Panc1 (cell line): ENCODE measurements at regions not wholly inside any gene's neighbourhood (a gene's known extent, or its start where the extent isn't known, plus 50 kb on each side); places are given as distances from the start of the nearest gene placed in this dataset.

Source experiments
- ATAC-seq: fragments of 200-7000 bp; cut with Tn5 transposase; 2 replicates; pipeline ENCODE4 v1.9.1; 2020; ENCODE audit warnings: mild to moderate bottlenecking, moderate library complexity
- BruUV-seq: library from RNA; stranded (reverse); fragments of 400-500 nt; replicated peaks from 2 replicates; lab custom pipeline; 2021; lab: Mats Ljungman, UMichigan
- CTCF ChIA-PET: fragments of 300-600 bp; sonication (Branson Sonifier 250); formaldehyde crosslinking; loops from one replicate; lab custom pipeline; 2022; ENCODE audit warnings: antibody characterized with exemption; lab: Charles Lee
- POLR2A ChIA-PET: fragments of 300-600 bp; sonication (Branson Sonifier 250); formaldehyde crosslinking; loops from one replicate; lab custom pipeline; 2022; ENCODE audit warnings: antibody characterized with exemption; lab: Charles Lee
- DNase-seq: peaks from one replicate; pipeline ENCODE4 v3.0.0-alpha.2; 2010; ENCODE audit warnings: low read depth, low spot score
- H3K27ac ChIP-seq: 2 replicates; pipeline ENCODE4 v1.5.1; 2011; ENCODE audit warnings: mild to moderate bottlenecking, low read length, inconsistent platforms
- H3K27me3 ChIP-seq: fragments of 200-500 bp; sonication (Bioruptor generic); 2 replicates; pipeline ENCODE4 v1.6.0; 2014; ENCODE audit warnings: low read length, inconsistent platforms; ENCODE audit not compliant: control insufficient read depth, insufficient read depth
- H3K36me3 ChIP-seq: fragments of 200-500 bp; sonication (Bioruptor generic); 2 replicates; pipeline ENCODE4 v1.5.1; 2014; ENCODE audit warnings: inconsistent platforms, mild to moderate bottlenecking, low read length, moderate library complexity; ENCODE audit not compliant: control insufficient read depth, insufficient read depth
- H3K4me1 ChIP-seq: 2 replicates; pipeline ENCODE4 v1.5.1; 2011; ENCODE audit warnings: inconsistent platforms, mild to moderate bottlenecking, low read length, moderate library complexity; ENCODE audit not compliant: control insufficient read depth, insufficient read depth
- H3K4me3 ChIP-seq, 2 experiments: 2 replicates each; pipeline ENCODE4 v1.5.1; 2011 to 2012; ENCODE audit warnings: low read depth in 2 of 2, low read length in 2 of 2, mild to moderate bottlenecking in 2 of 2, inconsistent platforms in 1 of 2, moderate library complexity in 1 of 2
- H3K9me3 ChIP-seq: fragments of 200-500 bp; sonication (Bioruptor generic); 2 replicates; pipeline ENCODE4 v1.5.1; 2014; ENCODE audit warnings: low read depth, mild to moderate bottlenecking, inconsistent platforms, low read length, moderate library complexity; ENCODE audit not compliant: control insufficient read depth, insufficient read depth
- POLR2AphosphoS5 ChIP-seq: IDR thresholded peaks from 2 replicates; pipeline ENCODE4 v1.6.1; 2012; ENCODE audit warnings: mild to moderate bottlenecking, low read depth, low read length, moderate library complexity
- SIN3A ChIP-seq: IDR thresholded peaks from 2 replicates; pipeline ENCODE4 v1.6.1; 2012; ENCODE audit warnings: low read depth, mild to moderate bottlenecking, low read length, moderate library complexity, borderline replicate concordance; ENCODE audit not compliant: insufficient read depth
- TCF7L2 ChIP-seq: IDR thresholded peaks from 2 replicates; pipeline ENCODE4 v1.6.1; 2011; ENCODE audit warnings: mild to moderate bottlenecking, low read depth, low read length, inconsistent platforms
- in situ Hi-C: cut with HindIII; loops from 2 replicates; pipeline ENCODE4 v1.10.0; 2016; ENCODE audit warnings: low sequenced_read_pairs, low pct_unique_long_range_greater_than_20kb
- intact Hi-C: fragments of 100-400 bp; cut with micrococcal nuclease; formaldehyde crosslinking; loops from one replicate; pipeline ENCODE4 v1.10.0; 2022; ENCODE audit not compliant: unreplicated experiment
- TF ChIP-seq, protein P1 (sequence below), 2 experiments: IDR thresholded peaks; 2 replicates each; pipeline ENCODE4 v1.6.1; 2011 to 2012; ENCODE audit warnings: low read depth in 2 of 2, control low read depth in 1 of 2, low read length in 1 of 2, mild to moderate bottlenecking in 1 of 2, moderate library complexity in 1 of 2; ENCODE audit not compliant: insufficient read depth in 1 of 2
- TF ChIP-seq, protein P2 (sequence below): fragments of 450-650 bp; IDR thresholded peaks from 2 replicates; pipeline ENCODE4 v1.5.1; 2017; ENCODE audit warnings: mild to moderate bottlenecking

DNA sequence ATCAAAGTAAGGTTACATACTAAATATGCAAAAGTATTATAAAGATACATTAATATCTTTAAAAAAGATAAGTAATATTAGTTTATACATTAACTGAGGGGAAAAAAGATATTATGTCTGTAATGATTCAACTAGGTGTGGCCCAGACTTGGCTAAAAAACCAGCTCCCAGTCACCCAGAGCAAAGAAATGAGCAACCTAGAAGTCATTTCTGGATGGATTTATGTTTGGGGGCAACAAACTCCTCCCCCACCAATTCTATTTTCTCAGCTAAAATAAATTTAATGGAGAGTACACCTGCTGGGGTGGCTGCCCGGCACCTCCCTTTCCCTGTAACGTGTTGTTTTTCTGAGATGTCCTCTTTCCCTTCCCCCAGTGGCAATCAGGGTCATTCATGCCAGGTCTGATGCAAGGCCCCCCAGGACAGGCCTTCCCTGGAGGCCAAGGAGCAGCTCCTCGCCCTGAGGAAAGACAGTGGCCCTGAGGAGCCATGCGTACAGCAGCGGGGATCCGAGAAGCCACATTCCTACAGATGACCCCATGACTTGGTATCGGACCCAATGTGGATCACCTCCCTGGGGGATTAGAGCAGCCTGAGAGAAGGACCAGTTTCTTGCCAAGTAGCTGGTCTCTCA lies 78.6 kb upstream of the DOCK9 start:
- no peaks in the 10 kb centered on the region for H3K27me3 ChIP-seq
- DNase-seq, result no peak
- BruUV-seq, result no TSS peak
- no peaks in the 10 kb centered on the region for H3K4me1 ChIP-seq
- intact Hi-C loops (no loop called here), in situ Hi-C loops (no loop called here)
- H3K9me3 ChIP-seq, result no peaks in the 10 kb centered on the region
- no peaks in the 10 kb centered on the region for H3K36me3 ChIP-seq
- no peak overlapping the region for H3K4me3 ChIP-seq
- ChIA-PET CTCF (no interaction called here), POLR2A (no interaction called here)
- no peak for TF ChIP-seq POLR2AphosphoS5
- TF ChIP-seq, protein P1, sequence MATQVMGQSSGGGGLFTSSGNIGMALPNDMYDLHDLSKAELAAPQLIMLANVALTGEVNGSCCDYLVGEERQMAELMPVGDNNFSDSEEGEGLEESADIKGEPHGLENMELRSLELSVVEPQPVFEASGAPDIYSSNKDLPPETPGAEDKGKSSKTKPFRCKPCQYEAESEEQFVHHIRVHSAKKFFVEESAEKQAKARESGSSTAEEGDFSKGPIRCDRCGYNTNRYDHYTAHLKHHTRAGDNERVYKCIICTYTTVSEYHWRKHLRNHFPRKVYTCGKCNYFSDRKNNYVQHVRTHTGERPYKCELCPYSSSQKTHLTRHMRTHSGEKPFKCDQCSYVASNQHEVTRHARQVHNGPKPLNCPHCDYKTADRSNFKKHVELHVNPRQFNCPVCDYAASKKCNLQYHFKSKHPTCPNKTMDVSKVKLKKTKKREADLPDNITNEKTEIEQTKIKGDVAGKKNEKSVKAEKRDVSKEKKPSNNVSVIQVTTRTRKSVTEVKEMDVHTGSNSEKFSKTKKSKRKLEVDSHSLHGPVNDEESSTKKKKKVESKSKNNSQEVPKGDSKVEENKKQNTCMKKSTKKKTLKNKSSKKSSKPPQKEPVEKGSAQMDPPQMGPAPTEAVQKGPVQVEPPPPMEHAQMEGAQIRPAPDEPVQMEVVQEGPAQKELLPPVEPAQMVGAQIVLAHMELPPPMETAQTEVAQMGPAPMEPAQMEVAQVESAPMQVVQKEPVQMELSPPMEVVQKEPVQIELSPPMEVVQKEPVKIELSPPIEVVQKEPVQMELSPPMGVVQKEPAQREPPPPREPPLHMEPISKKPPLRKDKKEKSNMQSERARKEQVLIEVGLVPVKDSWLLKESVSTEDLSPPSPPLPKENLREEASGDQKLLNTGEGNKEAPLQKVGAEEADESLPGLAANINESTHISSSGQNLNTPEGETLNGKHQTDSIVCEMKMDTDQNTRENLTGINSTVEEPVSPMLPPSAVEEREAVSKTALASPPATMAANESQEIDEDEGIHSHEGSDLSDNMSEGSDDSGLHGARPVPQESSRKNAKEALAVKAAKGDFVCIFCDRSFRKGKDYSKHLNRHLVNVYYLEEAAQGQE (IDR thresholded peaks at IDR 0.05; ENCODE audit: insufficient read depth in 1 of 2, low read depth in 2 of 2, low read length in 1 of 2), result no peak
- no peak for TF ChIP-seq TCF7L2
- TF ChIP-seq, protein P2, sequence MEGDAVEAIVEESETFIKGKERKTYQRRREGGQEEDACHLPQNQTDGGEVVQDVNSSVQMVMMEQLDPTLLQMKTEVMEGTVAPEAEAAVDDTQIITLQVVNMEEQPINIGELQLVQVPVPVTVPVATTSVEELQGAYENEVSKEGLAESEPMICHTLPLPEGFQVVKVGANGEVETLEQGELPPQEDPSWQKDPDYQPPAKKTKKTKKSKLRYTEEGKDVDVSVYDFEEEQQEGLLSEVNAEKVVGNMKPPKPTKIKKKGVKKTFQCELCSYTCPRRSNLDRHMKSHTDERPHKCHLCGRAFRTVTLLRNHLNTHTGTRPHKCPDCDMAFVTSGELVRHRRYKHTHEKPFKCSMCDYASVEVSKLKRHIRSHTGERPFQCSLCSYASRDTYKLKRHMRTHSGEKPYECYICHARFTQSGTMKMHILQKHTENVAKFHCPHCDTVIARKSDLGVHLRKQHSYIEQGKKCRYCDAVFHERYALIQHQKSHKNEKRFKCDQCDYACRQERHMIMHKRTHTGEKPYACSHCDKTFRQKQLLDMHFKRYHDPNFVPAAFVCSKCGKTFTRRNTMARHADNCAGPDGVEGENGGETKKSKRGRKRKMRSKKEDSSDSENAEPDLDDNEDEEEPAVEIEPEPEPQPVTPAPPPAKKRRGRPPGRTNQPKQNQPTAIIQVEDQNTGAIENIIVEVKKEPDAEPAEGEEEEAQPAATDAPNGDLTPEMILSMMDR, result no peak
- TF ChIP-seq SIN3A, result no peak
- no peak overlapping the region for H3K27ac ChIP-seq
- no peak for ATAC-seq

DNA sequence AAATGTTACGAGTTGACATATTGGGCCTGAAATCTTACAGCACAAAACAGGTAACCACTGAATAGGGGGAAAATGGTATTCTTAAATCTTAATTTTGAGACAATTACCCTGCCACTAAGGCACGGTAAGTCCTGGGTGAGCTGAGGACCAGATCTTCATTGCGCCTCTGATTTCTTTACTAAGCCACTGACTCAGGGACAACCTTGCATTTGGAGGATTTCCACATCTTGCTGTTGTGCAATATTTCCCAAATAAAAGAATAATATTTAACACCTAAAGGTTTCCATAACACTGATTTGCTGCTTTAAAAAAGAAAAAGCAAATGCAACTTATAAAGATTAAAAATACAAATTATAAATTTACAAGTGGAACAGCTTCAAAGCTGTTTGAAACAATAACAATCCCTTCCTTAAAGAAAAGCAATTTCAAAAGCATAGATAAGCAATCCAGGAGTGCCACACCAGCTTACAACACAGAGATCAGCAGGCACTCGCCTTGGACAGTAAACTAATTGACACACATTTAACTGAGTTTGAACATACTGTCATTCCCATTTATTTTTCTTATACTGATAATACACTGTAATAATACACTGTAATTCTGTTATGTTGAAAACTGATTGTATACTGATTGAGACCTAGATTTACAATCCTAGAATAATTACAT lies 79.6 kb upstream of the DOCK9 start:
- no peaks in the 10 kb centered on the region for H3K4me1 ChIP-seq
- H3K9me3 ChIP-seq, result no peaks in the 10 kb centered on the region
- DNase-seq, result no peak
- H3K36me3 ChIP-seq, result no peaks in the 10 kb centered on the region
- TF ChIP-seq SIN3A (no peak), TCF7L2 (no peak), POLR2AphosphoS5 (no peak)
- TF ChIP-seq, protein P2, result no peak
- TF ChIP-seq, protein P1 (IDR thresholded peaks at IDR 0.05; ENCODE audit: insufficient read depth in 1 of 2, low read depth in 2 of 2, low read length in 1 of 2), result no peak
- ChIA-PET POLR2A (no interaction called here), CTCF (no interaction called here)
- intact Hi-C loops, result no loop called here
- no peaks in the 10 kb centered on the region for H3K27me3 ChIP-seq
- no peak for ATAC-seq
- in situ Hi-C loops, result no loop called here
- no peak overlapping the region for H3K27ac ChIP-seq
- H3K4me3 ChIP-seq, result no peak overlapping the region
- BruUV-seq, result no TSS peak
